ENCODE measurements at regions not wholly inside any gene's neighbourhood (a gene's known extent, or its start where the extent isn't known, plus 50 kb on each side); places are given as distances from the start of the nearest gene placed in this dataset.

GRCh38 chr2:41992056-41992642, 55.7 kb upstream of the PKDCC start:
- Histone ChIP-seq H3K4me3 (ENCODE audit: low read depth, low read length) (no peak overlapping the region), H3K18ac (ENCODE audit: low read length) (peak overlapping the region; percentile 25), H3K9me3 (ENCODE audit: insufficient read depth, low read depth, low read length) (peaks cover 3% of the 10 kb centered on the region), H3K36me3 (ENCODE audit: control insufficient read depth in 1 of 2, insufficient read depth in 2 of 2, low read length in 2 of 2) (peaks cover 0 to 2% of the 10 kb centered on the region in 2 experiments), H4K8ac (ENCODE audit: low read depth, low read length) (no peak overlapping the region), H3K4me1 (ENCODE audit: control insufficient read depth in 1 of 2, insufficient read depth in 2 of 2, low read length in 2 of 2) (peaks cover 21 to 25% of the 10 kb centered on the region in 2 experiments), H3K27me3 (ENCODE audit: insufficient read depth, low read length) (no peaks in the 10 kb centered on the region), H3K14ac (ENCODE audit: low read length) (no peak overlapping the region), H2BK5ac (ENCODE audit: low read depth, low read length, poor library complexity) (peak overlapping the region; percentile 42), H3K9ac (ENCODE audit: low read length) (no peak overlapping the region), H3K27ac (ENCODE audit: low read depth, low read length) (no peak overlapping the region), H3K79me1 (ENCODE audit: low read length) (peaks cover 24% of the 10 kb centered on the region), H3K4ac (ENCODE audit: low read depth, low read length) (no peak overlapping the region), H2BK12ac (ENCODE audit: low read length) (peak overlapping the region; percentile 19), H3K4me2 (ENCODE audit: low read length) (no peak overlapping the region), H2AFZ (ENCODE audit: insufficient read depth, low read length, poor library complexity) (no peak overlapping the region), H3K23ac (ENCODE audit: low read length) (no peak overlapping the region), H3K79me2 (ENCODE audit: control insufficient read depth, insufficient read depth, low read length, poor library complexity) (no peaks in the 10 kb centered on the region), H4K12ac (ENCODE audit: low read depth, low read length) (no peak overlapping the region), H2BK120ac (ENCODE audit: insufficient read depth, low read length, poor library complexity) (no peak overlapping the region), H2AK5ac (ENCODE audit: low read length) (peak overlapping the region; percentile 61), H4K91ac (ENCODE audit: low read depth, low read length) (peak overlapping the region; percentile 20)
- no peak for DNase-seq
- WGBS (ENCODE audit: extremely low coverage, insufficient coverage, insufficient read length): no CpG with 5 or more reads among the region's 1 CpG

DNA sequence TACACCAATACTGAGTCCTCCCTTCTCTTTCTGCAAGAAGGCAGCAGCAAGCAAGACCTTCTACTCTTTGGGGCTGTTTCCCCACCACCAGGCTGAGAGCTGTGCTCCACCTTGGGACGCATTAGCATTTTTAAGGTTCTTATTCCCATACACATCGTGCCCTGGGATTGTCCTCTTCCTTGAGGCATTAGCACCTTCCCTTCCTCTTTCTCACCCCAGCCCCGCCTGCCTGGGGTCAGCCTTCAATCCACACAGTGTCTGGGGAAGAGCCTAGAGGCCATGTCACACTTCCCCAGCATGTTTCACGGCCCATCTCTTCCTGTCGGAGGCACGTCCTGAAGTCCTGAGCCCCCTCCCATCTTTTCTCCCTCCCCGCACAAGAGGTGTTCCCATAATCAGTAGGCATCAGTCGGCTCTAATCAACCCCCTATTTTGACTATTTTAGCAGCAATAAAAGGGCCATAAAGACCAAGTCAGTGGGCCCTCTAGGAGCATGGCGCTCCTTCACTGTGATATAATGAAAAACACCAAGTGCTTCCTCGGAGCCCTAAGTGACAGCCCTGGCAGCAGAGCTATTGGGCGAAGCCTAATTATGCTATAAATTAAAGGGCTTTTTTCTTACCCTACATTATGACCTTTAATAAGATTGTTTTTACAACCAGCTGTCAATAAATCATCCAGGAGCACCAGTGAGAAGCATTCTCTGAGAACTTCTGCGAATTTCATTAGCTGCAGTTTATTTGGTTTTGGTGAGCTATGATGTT, 55.0 kb upstream of the PKDCC start:
- Histone ChIP-seq H2BK5ac (ENCODE audit: low read depth, low read length, poor library complexity) (peak overlapping the region; percentile 42), H4K8ac (ENCODE audit: low read depth, low read length) (no peak overlapping the region), H3K9ac (ENCODE audit: low read length) (no peak overlapping the region), H3K4me1 (ENCODE audit: control insufficient read depth in 1 of 2, insufficient read depth in 2 of 2, low read length in 2 of 2) (peaks cover 21 to 25% of the 10 kb centered on the region in 2 experiments), H3K36me3 (ENCODE audit: control insufficient read depth in 1 of 2, insufficient read depth in 2 of 2, low read length in 2 of 2) (peaks cover 0 to 2% of the 10 kb centered on the region in 2 experiments), H3K14ac (ENCODE audit: low read length) (peak overlapping the region; percentile 24), H3K27ac (ENCODE audit: low read depth, low read length) (no peak overlapping the region), H3K79me2 (ENCODE audit: control insufficient read depth, insufficient read depth, low read length, poor library complexity) (no peaks in the 10 kb centered on the region), H4K91ac (ENCODE audit: low read depth, low read length) (peak overlapping the region; percentile 20), H3K9me3 (ENCODE audit: insufficient read depth, low read depth, low read length) (peaks cover 3% of the 10 kb centered on the region), H3K27me3 (ENCODE audit: insufficient read depth, low read length) (no peaks in the 10 kb centered on the region), H4K12ac (ENCODE audit: low read depth, low read length) (no peak overlapping the region), H2AK5ac (ENCODE audit: low read length) (peak overlapping the region; percentile 61), H3K23ac (ENCODE audit: low read length) (no peak overlapping the region), H3K79me1 (ENCODE audit: low read length) (peaks cover 25% of the 10 kb centered on the region), H2BK12ac (ENCODE audit: low read length) (peak overlapping the region; percentile 19), H3K4me3 (ENCODE audit: low read depth, low read length) (no peak overlapping the region), H3K4ac (ENCODE audit: low read depth, low read length) (no peak overlapping the region), H3K4me2 (ENCODE audit: low read length) (no peak overlapping the region), H3K18ac (ENCODE audit: low read length) (peak overlapping the region; percentile 25), H2AFZ (ENCODE audit: insufficient read depth, low read length, poor library complexity) (no peak overlapping the region), H2BK120ac (ENCODE audit: insufficient read depth, low read length, poor library complexity) (peak overlapping the region; percentile 9)
- no CpG with 5 or more reads among the region's 12 CpGs for WGBS (ENCODE audit: extremely low coverage, insufficient coverage, insufficient read length)
- DNase-seq: no peak

GRCh38 chr2:41993435-41993925, 54.3 kb upstream of the PKDCC start:
- no peak overlapping the region for H3K18ac ChIP-seq (ENCODE audit: low read length)
- H3K27me3 ChIP-seq (ENCODE audit: insufficient read depth, low read length): no peaks in the 10 kb centered on the region
- no peak overlapping the region for H2BK5ac ChIP-seq (ENCODE audit: low read depth, low read length, poor library complexity)
- peak overlapping the region; percentile 33 for H2BK120ac ChIP-seq (ENCODE audit: insufficient read depth, low read length, poor library complexity)
- no peak overlapping the region for H4K8ac ChIP-seq (ENCODE audit: low read depth, low read length)
- no peaks in the 10 kb centered on the region for H3K79me2 ChIP-seq (ENCODE audit: control insufficient read depth, insufficient read depth, low read length, poor library complexity)
- peaks cover 3% of the 10 kb centered on the region for H3K9me3 ChIP-seq (ENCODE audit: insufficient read depth, low read depth, low read length)
- H3K4ac ChIP-seq (ENCODE audit: low read depth, low read length): no peak overlapping the region
- DNase-seq: no peak
- H3K36me3 ChIP-seq (ENCODE audit: control insufficient read depth in 1 of 2, insufficient read depth in 2 of 2, low read length in 2 of 2): peaks cover 0 to 2% of the 10 kb centered on the region in 2 experiments
- H3K4me2 ChIP-seq (ENCODE audit: low read length): no peak overlapping the region
- H3K79me1 ChIP-seq (ENCODE audit: low read length): peaks cover 22% of the 10 kb centered on the region
- peak overlapping the region; percentile 44 for H2BK12ac ChIP-seq (ENCODE audit: low read length)
- H3K4me3 ChIP-seq (ENCODE audit: low read depth, low read length): no peak overlapping the region
- peaks cover 26 to 30% of the 10 kb centered on the region in 2 experiments for H3K4me1 ChIP-seq (ENCODE audit: control insufficient read depth in 1 of 2, insufficient read depth in 2 of 2, low read length in 2 of 2)
- no peak overlapping the region for H4K91ac ChIP-seq (ENCODE audit: low read depth, low read length)
- no peak overlapping the region for H3K27ac ChIP-seq (ENCODE audit: low read depth, low read length)
- H3K9ac ChIP-seq (ENCODE audit: low read length): no peak overlapping the region
- no peak overlapping the region for H3K23ac ChIP-seq (ENCODE audit: low read length)
- peak overlapping the region; percentile 49 for H2AK5ac ChIP-seq (ENCODE audit: low read length)
- no peak overlapping the region for H2AFZ ChIP-seq (ENCODE audit: insufficient read depth, low read length, poor library complexity)
- no peak overlapping the region for H4K12ac ChIP-seq (ENCODE audit: low read depth, low read length)
- no CpG with 5 or more reads among the region's 5 CpGs for WGBS (ENCODE audit: extremely low coverage, insufficient coverage, insufficient read length)
- no peak overlapping the region for H3K14ac ChIP-seq (ENCODE audit: low read length)

DNA sequence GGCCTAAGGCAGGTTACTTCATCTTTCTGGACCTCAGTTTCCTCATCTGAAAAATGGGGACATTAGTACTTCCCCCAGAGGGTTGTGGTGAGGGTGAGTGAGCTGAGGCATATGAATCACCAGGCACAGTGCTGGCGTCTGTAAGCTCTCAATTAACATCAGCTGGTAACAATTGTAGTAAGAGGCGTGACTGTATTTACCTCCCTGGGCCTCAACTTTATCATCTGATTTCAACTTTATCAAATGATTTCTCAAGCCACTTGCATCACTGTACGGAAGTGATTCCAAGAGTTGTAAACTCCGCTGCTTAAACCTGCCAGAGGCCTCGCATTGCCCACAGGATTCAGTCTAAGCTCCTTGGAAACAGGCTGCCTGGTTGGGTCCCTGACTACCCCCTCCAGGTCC, 53.6 kb upstream of the PKDCC start:
- Histone ChIP-seq H2BK120ac (ENCODE audit: insufficient read depth, low read length, poor library complexity) (no peak overlapping the region), H3K14ac (ENCODE audit: low read length) (no peak overlapping the region), H3K36me3 (ENCODE audit: control insufficient read depth in 1 of 2, insufficient read depth in 2 of 2, low read length in 2 of 2) (peaks cover 0 to 2% of the 10 kb centered on the region in 2 experiments), H2AFZ (ENCODE audit: insufficient read depth, low read length, poor library complexity) (no peak overlapping the region), H3K4ac (ENCODE audit: low read depth, low read length) (no peak overlapping the region), H2AK5ac (ENCODE audit: low read length) (no peak overlapping the region), H3K18ac (ENCODE audit: low read length) (no peak overlapping the region), H3K9ac (ENCODE audit: low read length) (no peak overlapping the region), H4K91ac (ENCODE audit: low read depth, low read length) (no peak overlapping the region), H3K27ac (ENCODE audit: low read depth, low read length) (no peak overlapping the region), H2BK5ac (ENCODE audit: low read depth, low read length, poor library complexity) (no peak overlapping the region), H3K79me2 (ENCODE audit: control insufficient read depth, insufficient read depth, low read length, poor library complexity) (no peaks in the 10 kb centered on the region), H3K4me2 (ENCODE audit: low read length) (no peak overlapping the region), H3K79me1 (ENCODE audit: low read length) (peaks cover 18% of the 10 kb centered on the region), H3K4me3 (ENCODE audit: low read depth, low read length) (no peak overlapping the region), H2BK12ac (ENCODE audit: low read length) (no peak overlapping the region), H3K4me1 (ENCODE audit: control insufficient read depth in 1 of 2, insufficient read depth in 2 of 2, low read length in 2 of 2) (peaks cover 24 to 32% of the 10 kb centered on the region in 2 experiments), H3K9me3 (ENCODE audit: insufficient read depth, low read depth, low read length) (peaks cover 3% of the 10 kb centered on the region), H4K8ac (ENCODE audit: low read depth, low read length) (no peak overlapping the region), H3K27me3 (ENCODE audit: insufficient read depth, low read length) (no peaks in the 10 kb centered on the region), H3K23ac (ENCODE audit: low read length) (no peak overlapping the region), H4K12ac (ENCODE audit: low read depth, low read length) (no peak overlapping the region)
- no CpG with 5 or more reads among the region's 5 CpGs for WGBS (ENCODE audit: extremely low coverage, insufficient coverage, insufficient read length)
- DNase-seq: no peak

All from trophoblast cell (in vitro differentiated cells and primary cell).